HEK293 (cell line): ENCODE measurements at regions not wholly inside any gene's neighbourhood (a gene's known extent, or its start where the extent isn't known, plus 50 kb on each side); places are given as distances from the start of the nearest gene placed in this dataset.

Source experiments
- CTCF ChIA-PET: fragments of 350-600 bp; formaldehyde crosslinking; extraction: SDS; loops from one replicate; lab custom pipeline; 2021; ENCODE audit warnings: antibody characterized with exemption; lab: Yijun Ruan, JAX
- POLR2A ChIA-PET: fragments of 300-600 bp; formaldehyde crosslinking; extraction: SDS; loops from one replicate; lab custom pipeline; 2020; ENCODE audit warnings: antibody characterized with exemption, inconsistent platforms; lab: Yijun Ruan, JAX
- H3K27ac ChIP-seq: fragments of 200-500 bp; sonication (Bioruptor generic); 2 replicates; pipeline ENCODE4 v1.5.1; 2014; ENCODE audit warnings: low read depth, low read length, control low read depth, inconsistent platforms; ENCODE audit errors: extremely low read depth
- H3K36me3 ChIP-seq, 2 experiments: fragments of 200-500 bp in 1 of 2; sonication (Bioruptor generic) in 1 of 2; 1 replicate in 1 of 2; 2 replicates in 1 of 2; pipeline ENCODE4 v1.5.1; 2014 to 2017; ENCODE audit warnings: inconsistent platforms in 2 of 2, low read length in 2 of 2; ENCODE audit not compliant: control insufficient read depth in 2 of 2, insufficient read depth in 1 of 2
- H3K4me1 ChIP-seq: fragments of 200-500 bp; sonication (Bioruptor generic); 2 replicates; pipeline ENCODE4 v1.5.1; 2014; ENCODE audit warnings: mild to moderate bottlenecking, low read length, inconsistent platforms; ENCODE audit not compliant: control insufficient read depth, insufficient read depth
- H3K4me3 ChIP-seq: 2 replicates; pipeline ENCODE4 v1.5.1; 2011; ENCODE audit warnings: low read depth, mild to moderate bottlenecking, control low read depth, low read length, moderate library complexity
- H3K9me3 ChIP-seq: fragments of 200-500 bp; sonication (Bioruptor generic); 2 replicates; pipeline ENCODE4 v1.5.1; 2014; ENCODE audit warnings: low read depth, low read length, inconsistent platforms; ENCODE audit not compliant: control insufficient read depth, insufficient read depth
- ATF2 ChIP-seq: fragments of 450-650 bp; formaldehyde crosslinking; IDR thresholded peaks from 2 replicates; pipeline ENCODE4 v1.5.1; 2016; ENCODE audit warnings: missing biosample characterization, missing genetic modification characterization, low read depth
- CTCF ChIP-seq: fragments of 450-650 bp; formaldehyde crosslinking; IDR thresholded peaks from 2 replicates; pipeline ENCODE4 v1.5.1; 2016; ENCODE audit warnings: missing biosample characterization, missing genetic modification characterization
- GLIS2 ChIP-seq: fragments of 450-650 bp; formaldehyde crosslinking; IDR thresholded peaks from 2 replicates; pipeline ENCODE4 v1.5.1; 2016; ENCODE audit warnings: missing biosample characterization, missing genetic modification characterization
- IKZF3 ChIP-seq: fragments of 450-650 bp; IDR thresholded peaks from 2 replicates; pipeline ENCODE4 v1.5.0; 2018; ENCODE audit warnings: missing biosample characterization, mild to moderate bottlenecking, missing genetic modification characterization, moderate library complexity
- INSM2 ChIP-seq: fragments of 450-650 bp; formaldehyde crosslinking; IDR thresholded peaks from 2 replicates; pipeline ENCODE4 v1.5.1; 2016; ENCODE audit warnings: missing biosample characterization, missing genetic modification characterization
- SCRT1 ChIP-seq: fragments of 450-650 bp; formaldehyde crosslinking; IDR thresholded peaks from 2 replicates; pipeline ENCODE4 v1.5.1; 2016; ENCODE audit warnings: missing biosample characterization, missing genetic modification characterization, borderline replicate concordance
- ZBTB7A ChIP-seq: fragments of 450-650 bp; formaldehyde crosslinking; IDR thresholded peaks from 2 replicates; pipeline ENCODE4 v1.5.1; 2016; ENCODE audit warnings: low read depth, missing biosample characterization, missing genetic modification characterization
- ZNF155 ChIP-seq: fragments of 450-650 bp; formaldehyde crosslinking; IDR thresholded peaks from 2 replicates; pipeline ENCODE4 v1.5.1; 2016; ENCODE audit warnings: missing biosample characterization, missing genetic modification characterization
- ZNF366 ChIP-seq: fragments of 450-650 bp; formaldehyde crosslinking; conservative IDR thresholded peaks from 2 replicates; pipeline ENCODE4 v1.5.1; 2016; ENCODE audit warnings: missing biosample characterization, missing genetic modification characterization
- ZNF473 ChIP-seq: fragments of 450-650 bp; formaldehyde crosslinking; IDR thresholded peaks from 2 replicates; pipeline ENCODE4 v1.5.1; 2017; ENCODE audit warnings: missing biosample characterization, missing genetic modification characterization
- ZNF510 ChIP-seq: fragments of 450-650 bp; formaldehyde crosslinking; IDR thresholded peaks from 2 replicates; pipeline ENCODE4 v1.5.1; 2018; ENCODE audit warnings: mild to moderate bottlenecking, missing genetic modification characterization, missing biosample characterization; ENCODE audit not compliant: insufficient replicate concordance
- ZNF776 ChIP-seq: fragments of 450-650 bp; formaldehyde crosslinking; IDR thresholded peaks from 2 replicates; pipeline ENCODE4 v1.5.0; 2017; ENCODE audit warnings: missing biosample characterization, missing genetic modification characterization, borderline replicate concordance
- ZNF792 ChIP-seq: fragments of 450-650 bp; formaldehyde crosslinking; IDR thresholded peaks from 2 replicates; pipeline ENCODE4 v1.5.1; 2016; ENCODE audit warnings: missing biosample characterization, missing genetic modification characterization
- ZSCAN23 ChIP-seq: fragments of 450-650 bp; formaldehyde crosslinking; IDR thresholded peaks from 2 replicates; pipeline ENCODE4 v1.5.1; 2016; ENCODE audit warnings: missing biosample characterization, missing genetic modification characterization
- TF ChIP-seq, protein P1 (sequence below): fragments of 450-650 bp; formaldehyde crosslinking; IDR thresholded peaks from 2 replicates; pipeline ENCODE4 v1.5.1; 2016; ENCODE audit warnings: missing biosample characterization, missing genetic modification characterization, borderline replicate concordance
- TF ChIP-seq, protein P2 (sequence below): fragments of 450-650 bp; IDR thresholded peaks from 2 replicates; pipeline ENCODE4 v1.5.1; 2018; ENCODE audit warnings: missing biosample characterization, missing genetic modification characterization
- TF ChIP-seq, protein P3 (sequence below): fragments of 450-650 bp; formaldehyde crosslinking; IDR thresholded peaks from 2 replicates; pipeline ENCODE4 v1.5.1; 2016; ENCODE audit warnings: missing biosample characterization, missing genetic modification characterization

DNA sequence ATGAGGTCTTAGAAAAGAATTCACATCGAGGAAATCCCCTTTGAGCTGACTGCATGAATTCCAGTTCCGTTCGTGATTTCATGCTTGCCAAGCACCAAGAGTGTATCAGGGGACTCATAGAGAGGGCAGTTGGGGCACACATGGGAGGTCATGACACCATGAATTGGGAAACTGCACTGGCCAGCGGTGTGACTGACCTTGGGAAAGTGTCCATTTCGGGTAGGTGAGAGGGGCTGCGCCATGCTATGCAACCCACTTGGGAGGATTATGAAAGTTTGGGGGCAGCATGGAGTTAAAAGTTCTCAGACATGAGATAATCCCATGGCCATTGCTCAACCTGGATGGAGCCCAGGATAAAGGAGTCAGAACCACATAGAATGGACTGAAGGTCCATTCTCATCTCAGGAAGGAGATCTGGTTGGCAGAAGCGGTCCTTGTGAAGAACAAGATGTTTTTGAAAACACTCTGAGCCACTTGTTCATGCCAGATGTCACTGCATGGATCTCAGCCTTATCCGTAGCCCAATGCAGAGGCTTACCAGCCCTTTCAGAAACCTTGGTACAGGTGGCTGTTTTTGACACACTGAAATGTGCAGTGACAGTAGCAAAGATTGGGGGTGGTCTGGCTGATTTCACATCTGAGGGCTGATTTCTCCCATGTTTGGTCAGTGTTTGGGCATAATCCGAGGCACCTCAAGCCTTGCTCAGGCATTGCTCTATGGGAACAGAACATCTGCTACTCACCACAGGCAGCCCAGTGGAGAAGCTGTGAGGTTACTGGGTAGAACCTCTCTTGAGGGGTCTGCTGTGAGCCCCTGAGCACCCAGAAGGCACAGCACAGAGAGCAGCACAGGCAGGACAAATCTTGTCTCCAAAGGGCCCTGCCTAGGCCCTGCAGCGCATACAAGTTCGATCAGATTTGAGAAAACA is 252.3 kb downstream of the CXCL12 start:
- TF ChIP-seq ZNF510 (tag by site-specific recombination) (no peak), ZBTB7A (tag by site-specific recombination) (no peak), CTCF (no peak), ZNF366 (no peak), INSM2 (tag by site-specific recombination) (no peak), ATF2 (tag by site-specific recombination) (no peak), ZNF792 (tag by site-specific recombination) (no peak), SCRT1 (tag by site-specific recombination) (no peak), ZNF776 (no peak), GLIS2 (tag by site-specific recombination) (no peak), IKZF3 (tag by site-specific recombination) (no peak), ZNF155 (no peak), ZNF473 (tag by site-specific recombination) (no peak), ZSCAN23 (tag by site-specific recombination) (no peak)
- TF ChIP-seq, protein P1, sequence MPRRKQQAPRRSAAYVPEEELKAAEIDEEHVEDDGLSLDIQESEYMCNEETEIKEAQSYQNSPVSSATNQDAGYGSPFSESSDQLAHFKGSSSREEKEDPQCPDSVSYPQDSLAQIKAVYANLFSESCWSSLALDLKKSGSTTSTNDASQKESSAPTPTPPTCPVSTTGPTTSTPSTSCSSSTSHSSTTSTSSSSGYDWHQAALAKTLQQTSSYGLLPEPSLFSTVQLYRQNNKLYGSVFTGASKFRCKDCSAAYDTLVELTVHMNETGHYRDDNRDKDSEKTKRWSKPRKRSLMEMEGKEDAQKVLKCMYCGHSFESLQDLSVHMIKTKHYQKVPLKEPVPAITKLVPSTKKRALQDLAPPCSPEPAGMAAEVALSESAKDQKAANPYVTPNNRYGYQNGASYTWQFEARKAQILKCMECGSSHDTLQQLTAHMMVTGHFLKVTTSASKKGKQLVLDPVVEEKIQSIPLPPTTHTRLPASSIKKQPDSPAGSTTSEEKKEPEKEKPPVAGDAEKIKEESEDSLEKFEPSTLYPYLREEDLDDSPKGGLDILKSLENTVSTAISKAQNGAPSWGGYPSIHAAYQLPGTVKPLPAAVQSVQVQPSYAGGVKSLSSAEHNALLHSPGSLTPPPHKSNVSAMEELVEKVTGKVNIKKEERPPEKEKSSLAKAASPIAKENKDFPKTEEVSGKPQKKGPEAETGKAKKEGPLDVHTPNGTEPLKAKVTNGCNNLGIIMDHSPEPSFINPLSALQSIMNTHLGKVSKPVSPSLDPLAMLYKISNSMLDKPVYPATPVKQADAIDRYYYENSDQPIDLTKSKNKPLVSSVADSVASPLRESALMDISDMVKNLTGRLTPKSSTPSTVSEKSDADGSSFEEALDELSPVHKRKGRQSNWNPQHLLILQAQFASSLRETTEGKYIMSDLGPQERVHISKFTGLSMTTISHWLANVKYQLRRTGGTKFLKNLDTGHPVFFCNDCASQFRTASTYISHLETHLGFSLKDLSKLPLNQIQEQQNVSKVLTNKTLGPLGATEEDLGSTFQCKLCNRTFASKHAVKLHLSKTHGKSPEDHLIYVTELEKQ (tag by site-specific recombination) = no peak
- TF ChIP-seq, protein P2, sequence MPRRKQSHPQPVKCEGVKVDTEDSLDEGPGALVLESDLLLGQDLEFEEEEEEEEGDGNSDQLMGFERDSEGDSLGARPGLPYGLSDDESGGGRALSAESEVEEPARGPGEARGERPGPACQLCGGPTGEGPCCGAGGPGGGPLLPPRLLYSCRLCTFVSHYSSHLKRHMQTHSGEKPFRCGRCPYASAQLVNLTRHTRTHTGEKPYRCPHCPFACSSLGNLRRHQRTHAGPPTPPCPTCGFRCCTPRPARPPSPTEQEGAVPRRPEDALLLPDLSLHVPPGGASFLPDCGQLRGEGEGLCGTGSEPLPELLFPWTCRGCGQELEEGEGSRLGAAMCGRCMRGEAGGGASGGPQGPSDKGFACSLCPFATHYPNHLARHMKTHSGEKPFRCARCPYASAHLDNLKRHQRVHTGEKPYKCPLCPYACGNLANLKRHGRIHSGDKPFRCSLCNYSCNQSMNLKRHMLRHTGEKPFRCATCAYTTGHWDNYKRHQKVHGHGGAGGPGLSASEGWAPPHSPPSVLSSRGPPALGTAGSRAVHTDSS (tag by site-specific recombination) = no peak
- TF ChIP-seq, protein P3, sequence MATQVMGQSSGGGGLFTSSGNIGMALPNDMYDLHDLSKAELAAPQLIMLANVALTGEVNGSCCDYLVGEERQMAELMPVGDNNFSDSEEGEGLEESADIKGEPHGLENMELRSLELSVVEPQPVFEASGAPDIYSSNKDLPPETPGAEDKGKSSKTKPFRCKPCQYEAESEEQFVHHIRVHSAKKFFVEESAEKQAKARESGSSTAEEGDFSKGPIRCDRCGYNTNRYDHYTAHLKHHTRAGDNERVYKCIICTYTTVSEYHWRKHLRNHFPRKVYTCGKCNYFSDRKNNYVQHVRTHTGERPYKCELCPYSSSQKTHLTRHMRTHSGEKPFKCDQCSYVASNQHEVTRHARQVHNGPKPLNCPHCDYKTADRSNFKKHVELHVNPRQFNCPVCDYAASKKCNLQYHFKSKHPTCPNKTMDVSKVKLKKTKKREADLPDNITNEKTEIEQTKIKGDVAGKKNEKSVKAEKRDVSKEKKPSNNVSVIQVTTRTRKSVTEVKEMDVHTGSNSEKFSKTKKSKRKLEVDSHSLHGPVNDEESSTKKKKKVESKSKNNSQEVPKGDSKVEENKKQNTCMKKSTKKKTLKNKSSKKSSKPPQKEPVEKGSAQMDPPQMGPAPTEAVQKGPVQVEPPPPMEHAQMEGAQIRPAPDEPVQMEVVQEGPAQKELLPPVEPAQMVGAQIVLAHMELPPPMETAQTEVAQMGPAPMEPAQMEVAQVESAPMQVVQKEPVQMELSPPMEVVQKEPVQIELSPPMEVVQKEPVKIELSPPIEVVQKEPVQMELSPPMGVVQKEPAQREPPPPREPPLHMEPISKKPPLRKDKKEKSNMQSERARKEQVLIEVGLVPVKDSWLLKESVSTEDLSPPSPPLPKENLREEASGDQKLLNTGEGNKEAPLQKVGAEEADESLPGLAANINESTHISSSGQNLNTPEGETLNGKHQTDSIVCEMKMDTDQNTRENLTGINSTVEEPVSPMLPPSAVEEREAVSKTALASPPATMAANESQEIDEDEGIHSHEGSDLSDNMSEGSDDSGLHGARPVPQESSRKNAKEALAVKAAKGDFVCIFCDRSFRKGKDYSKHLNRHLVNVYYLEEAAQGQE (tag by site-specific recombination) = no peak
- Histone ChIP-seq H3K36me3 (no peaks in the 10 kb centered on the region), H3K27ac (no peak overlapping the region), H3K9me3 (no peaks in the 10 kb centered on the region), H3K4me1 (no peaks in the 10 kb centered on the region), H3K4me3 (no peak overlapping the region)
- ChIA-PET POLR2A (no interaction called here), CTCF (no interaction called here)
